ENCODE measurements at regions not wholly inside any gene's neighbourhood (a gene's known extent, or its start where the extent isn't known, plus 50 kb on each side); places are given as distances from the start of the nearest gene placed in this dataset.

- Histone ChIP-seq H3K27ac (no peak overlapping the region), H3K9me3 (peaks cover 0 to 46% (median 13%) of the 10 kb centered on the region in 11 donors), H3K4me1 (no peaks in the 10 kb centered on the region), H3K4me3 (no peak overlapping the region), H3K36me3 (no peaks in the 10 kb centered on the region), H3K27me3 (no peaks in the 10 kb centered on the region)
- DNase-seq (no peak), ATAC-seq (no peak)
- TF ChIP-seq, protein P1, sequence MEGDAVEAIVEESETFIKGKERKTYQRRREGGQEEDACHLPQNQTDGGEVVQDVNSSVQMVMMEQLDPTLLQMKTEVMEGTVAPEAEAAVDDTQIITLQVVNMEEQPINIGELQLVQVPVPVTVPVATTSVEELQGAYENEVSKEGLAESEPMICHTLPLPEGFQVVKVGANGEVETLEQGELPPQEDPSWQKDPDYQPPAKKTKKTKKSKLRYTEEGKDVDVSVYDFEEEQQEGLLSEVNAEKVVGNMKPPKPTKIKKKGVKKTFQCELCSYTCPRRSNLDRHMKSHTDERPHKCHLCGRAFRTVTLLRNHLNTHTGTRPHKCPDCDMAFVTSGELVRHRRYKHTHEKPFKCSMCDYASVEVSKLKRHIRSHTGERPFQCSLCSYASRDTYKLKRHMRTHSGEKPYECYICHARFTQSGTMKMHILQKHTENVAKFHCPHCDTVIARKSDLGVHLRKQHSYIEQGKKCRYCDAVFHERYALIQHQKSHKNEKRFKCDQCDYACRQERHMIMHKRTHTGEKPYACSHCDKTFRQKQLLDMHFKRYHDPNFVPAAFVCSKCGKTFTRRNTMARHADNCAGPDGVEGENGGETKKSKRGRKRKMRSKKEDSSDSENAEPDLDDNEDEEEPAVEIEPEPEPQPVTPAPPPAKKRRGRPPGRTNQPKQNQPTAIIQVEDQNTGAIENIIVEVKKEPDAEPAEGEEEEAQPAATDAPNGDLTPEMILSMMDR (IDR thresholded peaks at IDR 0.05) = no peak
- intact Hi-C loops (cut with DNase I) = no loop called here
- WGBS, 2 donors = 93% methylated on average over 5 of the region's 5 CpGs
Measured at GRCh38 chr6:50358113-50358512, 308.4 kb upstream of the DEFB112 start.

DNA sequence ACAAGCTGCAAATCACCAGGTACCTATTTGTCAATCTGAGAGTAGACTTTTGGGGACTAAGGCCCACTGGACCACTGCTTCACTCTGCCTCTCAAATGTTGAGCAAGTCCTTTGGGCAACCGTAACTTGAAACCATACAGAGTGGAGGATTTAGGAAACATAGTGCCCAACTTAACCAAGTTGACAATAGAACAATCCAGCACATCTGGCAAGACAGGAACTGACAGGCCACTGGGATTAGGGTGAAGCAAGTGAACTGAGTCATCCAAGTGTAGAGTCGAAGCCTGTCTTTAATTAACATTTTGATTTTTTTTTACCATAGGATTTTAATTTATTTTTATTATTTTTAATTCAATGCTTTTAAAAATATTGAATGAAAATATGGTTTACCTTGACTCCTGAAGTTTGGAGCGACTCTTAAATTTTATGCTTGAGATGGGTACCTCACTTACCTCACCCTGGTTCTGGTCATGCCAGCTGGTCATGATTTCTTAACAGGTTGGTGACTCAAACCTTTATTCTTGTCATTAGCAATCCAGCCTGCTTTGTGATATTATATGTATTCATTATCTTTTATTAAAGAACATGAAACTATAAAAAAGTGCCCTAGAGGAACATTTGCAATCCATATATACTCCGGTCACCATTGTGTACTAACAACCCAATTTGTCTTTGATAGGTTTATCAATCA, 312.1 kb upstream of the DEFB112 start:
- TF ChIP-seq, protein P1 (IDR thresholded peaks at IDR 0.05) = no peak
- H3K36me3 ChIP-seq = no peaks in the 10 kb centered on the region
- intact Hi-C loops (cut with DNase I) = no loop called here
- H3K4me3 ChIP-seq = no peak overlapping the region
- H3K9me3 ChIP-seq = peaks cover 0 to 15% (median 0%) of the 10 kb centered on the region in 11 donors
- H3K27ac ChIP-seq = no peak overlapping the region
- DNase-seq (no peak), ATAC-seq (no peak)
- no peaks in the 10 kb centered on the region for H3K27me3 ChIP-seq
- WGBS, 2 donors = 84 to 88% methylated on average over 4 of the region's 4 CpGs
- H3K4me1 ChIP-seq = no peaks in the 10 kb centered on the region

DNA sequence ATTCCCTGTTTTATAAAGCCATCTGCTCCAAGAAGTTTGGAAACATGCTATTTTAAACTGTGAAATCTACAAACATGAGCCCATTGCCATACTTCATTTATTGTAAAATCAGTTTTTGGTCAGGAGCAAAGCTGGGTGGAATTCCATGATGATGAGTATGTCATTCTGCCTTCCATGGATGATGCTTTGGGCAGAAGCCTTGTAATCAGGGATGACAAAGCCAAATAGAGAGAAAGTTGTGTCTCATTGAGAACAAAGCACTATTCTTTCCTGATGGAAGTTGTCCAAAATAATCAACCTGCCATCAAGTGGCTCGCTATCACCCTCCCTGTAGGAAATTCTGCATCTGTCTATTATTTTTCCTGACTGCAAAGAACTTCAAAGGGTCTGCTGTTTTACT, 313.0 kb upstream of the DEFB112 start:
- intact Hi-C loops (cut with DNase I) = no loop called here
- TF ChIP-seq, protein P1 (IDR thresholded peaks at IDR 0.05) = no peak
- H3K27me3 ChIP-seq = no peaks in the 10 kb centered on the region
- 35 to 81% methylated on average over 1 of the region's 1 CpG for WGBS, 2 donors
- H3K4me3 ChIP-seq = no peak overlapping the region
- H3K27ac ChIP-seq = no peak overlapping the region
- peaks cover 0 to 15% (median 0%) of the 10 kb centered on the region in 11 donors for H3K9me3 ChIP-seq
- ATAC-seq (no peak), DNase-seq (no peak)
- no peaks in the 10 kb centered on the region for H3K36me3 ChIP-seq
- no peaks in the 10 kb centered on the region for H3K4me1 ChIP-seq

- Histone ChIP-seq H3K4me3 (no peak overlapping the region), H3K27ac (no peak overlapping the region), H3K4me1 (no peaks in the 10 kb centered on the region), H3K36me3 (no peaks in the 10 kb centered on the region), H3K27me3 (no peaks in the 10 kb centered on the region), H3K9me3 (peaks cover 0 to 6% (median 0%) of the 10 kb centered on the region in 11 donors)
- DNase-seq (no peak), ATAC-seq (no peak)
- TF ChIP-seq, protein P1 (IDR thresholded peaks at IDR 0.05) = no peak
- intact Hi-C loops (cut with DNase I) = no loop called here
Measured at GRCh38 chr6:50369996-50370395, 320.3 kb upstream of the DEFB112 start.
